HCT116 (cell line): ENCODE measurements at regions not wholly inside any gene's neighbourhood (a gene's known extent, or its start where the extent isn't known, plus 50 kb on each side); places are given as distances from the start of the nearest gene placed in this dataset.

ENCODE experiments used
- ATAC-seq: fragments of 200-7000 bp; cut with Tn5 transposase; 2 replicates; pipeline ENCODE4 v1.9.1; 2020; ENCODE audit warnings: mild to moderate bottlenecking, moderate library complexity
- BruUV-seq: library from RNA; stranded (reverse); fragments of 400-500 nt; replicated peaks from 2 replicates; lab custom pipeline; 2021; lab: Mats Ljungman, UMichigan
- CTCF ChIA-PET: fragments of 300-600 bp; sonication (Branson Sonifier 250); formaldehyde crosslinking; loops from one replicate; lab custom pipeline; 2021; ENCODE audit warnings: antibody characterized with exemption; lab: Charles Lee
- POLR2A ChIA-PET: fragments of 300-600, 350-600 bp; sonication (Branson Sonifier 250); formaldehyde crosslinking; loops from one replicate; lab custom pipeline; 2021; ENCODE audit warnings: antibody characterized with exemption; lab: Charles Lee
- RAD21 ChIA-PET, 2 experiments: fragments of 300-600 bp; sonication (Branson Sonifier 250); formaldehyde crosslinking; loops; one replicate each; lab custom pipeline; 2023; ENCODE audit warnings: low total read pairs in 2 of 2; ENCODE audit not compliant: uncharacterized antibody in 2 of 2, unreplicated experiment in 2 of 2, low non-redundant PET in 1 of 2; lab: Charles Lee
- DNase-seq: peaks from one replicate; pipeline ENCODE4 v3.0.0-alpha.2; 2010; ENCODE audit warnings: low read depth, low spot score
- H2AFZ ChIP-seq: fragments of 200-600 bp; shearing (Covaris generic), sonication (generic); 2 replicates; pipeline ENCODE4 v1.6.1; 2017; ENCODE audit warnings: low read depth, mixed run types, mixed read lengths, antibody characterized with exemption, low read length; ENCODE audit not compliant: poor library complexity, severe bottlenecking
- H3K27ac ChIP-seq: 2 replicates; pipeline ENCODE4 v1.5.1; 2012; ENCODE audit warnings: low read depth, low read length
- H3K27me3 ChIP-seq: fragments of 200-600 bp; sonication (generic); 2 replicates; pipeline ENCODE4 v1.6.1; 2016; ENCODE audit warnings: mixed run types, low read length, mixed read lengths; ENCODE audit not compliant: insufficient read depth
- H3K36me3 ChIP-seq, 2 experiments: fragments of 200-500 bp in 1 of 2; fragments of 200-600 bp in 1 of 2; sonication (Bioruptor generic) in 1 of 2; sonication (generic) in 1 of 2; 2 replicates each; pipeline versions ENCODE4 v1.5.1 to v1.6.1; 2014 to 2016; ENCODE audit warnings: low read length in 2 of 2, inconsistent platforms in 1 of 2, mixed read lengths in 1 of 2, mixed run types in 1 of 2; ENCODE audit not compliant: insufficient read depth in 2 of 2, control insufficient read depth in 1 of 2
- H3K4me1 ChIP-seq, 2 experiments: fragments of 200-600 bp in 1 of 2; sonication (generic) in 1 of 2; 2 replicates each; pipeline versions ENCODE4 v1.5.1 to v1.6.1; 2012 to 2017; ENCODE audit warnings: low read length in 2 of 2, inconsistent platforms in 1 of 2, mild to moderate bottlenecking in 1 of 2, mixed read lengths in 1 of 2, mixed run types in 1 of 2, moderate library complexity in 1 of 2; ENCODE audit not compliant: insufficient read depth in 2 of 2, control insufficient read depth in 1 of 2
- H3K4me2 ChIP-seq: fragments of 200-600 bp; sonication (generic); 2 replicates; pipeline ENCODE4 v1.6.1; 2017; ENCODE audit warnings: mixed run types, low read length, mixed read lengths
- H3K4me3 ChIP-seq, 2 experiments: fragments of 200-600 bp in 1 of 2; sonication (generic) in 1 of 2; replicated peaks in 1 of 2; 2 replicates each; pipeline ENCODE4 v1.5.1; 2011 to 2016; ENCODE audit warnings: low read length in 2 of 2, control low read depth in 1 of 2, low read depth in 1 of 2, mild to moderate bottlenecking in 1 of 2, mixed read lengths in 1 of 2, mixed run types in 1 of 2
- H3K79me2 ChIP-seq: fragments of 200-600 bp; sonication (generic); 2 replicates; pipeline ENCODE4 v1.6.1; 2017; ENCODE audit warnings: mild to moderate bottlenecking, mixed run types, low read length, moderate library complexity, mixed read lengths; ENCODE audit not compliant: insufficient read depth
- H3K9ac ChIP-seq: fragments of 200-600 bp; sonication (generic); 2 replicates; pipeline ENCODE4 v1.6.1; 2016; ENCODE audit warnings: low read length, mixed read lengths
- H3K9me2 ChIP-seq: fragments of 200-600 bp; sonication (generic), shearing (Covaris generic); 2 replicates; pipeline ENCODE4 v1.6.1; 2017; ENCODE audit warnings: mixed run types, mild to moderate bottlenecking, moderate library complexity; ENCODE audit not compliant: insufficient read depth
- H3K9me3 ChIP-seq, 2 experiments: fragments of 200-500 bp in 1 of 2; fragments of 200-600 bp in 1 of 2; sonication (Bioruptor generic) in 1 of 2; sonication (generic) in 1 of 2; 2 replicates each; pipeline ENCODE4 v1.6.1; 2014 to 2017; ENCODE audit warnings: low read length in 2 of 2, mixed read lengths in 2 of 2, inconsistent platforms in 1 of 2, low read depth in 1 of 2, mild to moderate bottlenecking in 1 of 2, mixed run types in 1 of 2, moderate library complexity in 1 of 2; ENCODE audit not compliant: control insufficient read depth in 1 of 2, insufficient read depth in 1 of 2
- H4K20me1 ChIP-seq: fragments of 200-600 bp; sonication (generic), shearing (Covaris generic); 2 replicates; pipeline ENCODE4 v1.6.1; 2017; ENCODE audit warnings: mixed run types, mild to moderate bottlenecking, moderate library complexity; ENCODE audit not compliant: insufficient read depth
- CBX3 ChIP-seq: IDR thresholded peaks from 2 replicates; pipeline ENCODE4 v1.6.1; 2012; ENCODE audit warnings: low read depth
- CTCF ChIP-seq, 3 experiments: fragments of 200-600 bp in 1 of 3; sonication (generic) in 1 of 3; IDR thresholded peaks in 2 of 3; conservative IDR thresholded peaks in 1 of 3; 2 replicates each; pipeline ENCODE4 v1.5.1; 2012 to 2017; ENCODE audit warnings: low read depth in 2 of 3, low read length in 2 of 3, antibody characterized with exemption in 1 of 3, borderline replicate concordance in 1 of 3, control low read depth in 1 of 3, mild to moderate bottlenecking in 1 of 3, mixed read lengths in 1 of 3, mixed run types in 1 of 3, moderate library complexity in 1 of 3; ENCODE audit not compliant: insufficient read depth in 1 of 3
- EGR1 ChIP-seq: IDR thresholded peaks from 2 replicates; pipeline ENCODE4 v1.6.1; 2012; ENCODE audit warnings: low read depth
- ELF1 ChIP-seq: IDR thresholded peaks from 2 replicates; pipeline ENCODE4 v1.6.1; 2012; ENCODE audit warnings: low read depth, borderline replicate concordance
- EZH2 ChIP-seq: fragments of 200-600 bp; sonication (generic); IDR thresholded peaks from 2 replicates; pipeline ENCODE4 v1.6.1; 2017; ENCODE audit warnings: antibody characterized with exemption, mixed run types
- POLR2A ChIP-seq: IDR thresholded peaks from 2 replicates; pipeline ENCODE4 v1.7.0; 2011; ENCODE audit warnings: borderline replicate concordance; ENCODE audit not compliant: insufficient read depth, insufficient read length; ENCODE audit errors: extremely low read depth
- POLR2AphosphoS5 ChIP-seq: IDR thresholded peaks from 2 replicates; pipeline ENCODE4 v1.6.1; 2011; ENCODE audit warnings: mild to moderate bottlenecking, low read depth, low read length, moderate library complexity
- REST ChIP-seq: IDR thresholded peaks from 2 replicates; pipeline ENCODE4 v1.6.1; 2012; ENCODE audit warnings: low read depth
- SIN3A ChIP-seq: IDR thresholded peaks from 2 replicates; pipeline ENCODE4 v1.6.1; 2012; ENCODE audit warnings: low read depth
- SP1 ChIP-seq: IDR thresholded peaks from 2 replicates; pipeline ENCODE4 v1.6.1; 2012; ENCODE audit warnings: low read depth
- SRF ChIP-seq: IDR thresholded peaks from 2 replicates; pipeline ENCODE4 v1.6.1; 2012; ENCODE audit warnings: low read depth
- YY1 ChIP-seq: IDR thresholded peaks from 2 replicates; pipeline ENCODE4 v1.6.1; 2011; ENCODE audit warnings: low read length, low read depth, moderate library complexity, mild to moderate bottlenecking; ENCODE audit not compliant: insufficient replicate concordance; ENCODE audit errors: extremely low read depth
- ZFX ChIP-seq: fragments of 450-650 bp; IDR thresholded peaks from 2 replicates; pipeline ENCODE4 v1.6.1; 2017
- ZNF274 ChIP-seq: fragments of 200-500 bp; sonication (Bioruptor generic); IDR thresholded peaks from 2 replicates; pipeline ENCODE4 v1.6.1; 2014; ENCODE audit warnings: mild to moderate bottlenecking, low read depth, low read length, inconsistent platforms
- intact Hi-C: fragments of 100-400 bp; cut with micrococcal nuclease; formaldehyde crosslinking; loops from 2 replicates; pipeline ENCODE4 v1.10.0; 2022
- TF ChIP-seq, protein P1 (sequence below): IDR thresholded peaks from 2 replicates; pipeline ENCODE4 v1.6.1; 2012
- TF ChIP-seq, protein P2 (sequence below): IDR thresholded peaks from 2 replicates; pipeline ENCODE4 v1.6.1; 2011; ENCODE audit warnings: mild to moderate bottlenecking, low read length, moderate library complexity; ENCODE audit not compliant: insufficient replicate concordance; ENCODE audit errors: extremely low read depth

- no TSS peak for BruUV-seq
- ChIA-PET POLR2A (no interaction called here), CTCF (no interaction called here), RAD21 (no interaction called here)
- Histone ChIP-seq H3K27ac (no peak overlapping the region), H3K9me2 (no peaks in the 10 kb centered on the region), H3K9me3 (no peaks in the 10 kb centered on the region), H3K4me2 (no peak overlapping the region), H3K27me3 (0 out of 2 replicates have a peak, but pooled peaks cover 4% of the 10 kb centered on the region), H4K20me1 (no peaks in the 10 kb centered on the region), H3K4me1 (no peaks in the 10 kb centered on the region), H3K9ac (no peak overlapping the region), H3K36me3 (no peaks in the 10 kb centered on the region), H3K4me3 (no peak overlapping the region), H2AFZ (no peak overlapping the region), H3K79me2 (no peaks in the 10 kb centered on the region)
- no peak for ATAC-seq
- intact Hi-C loops = no loop called here
- no peak for DNase-seq
- TF ChIP-seq, protein P1, sequence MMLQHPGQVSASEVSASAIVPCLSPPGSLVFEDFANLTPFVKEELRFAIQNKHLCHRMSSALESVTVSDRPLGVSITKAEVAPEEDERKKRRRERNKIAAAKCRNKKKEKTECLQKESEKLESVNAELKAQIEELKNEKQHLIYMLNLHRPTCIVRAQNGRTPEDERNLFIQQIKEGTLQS = no peak
- TF ChIP-seq POLR2AphosphoS5 (no peak), ELF1 (no peak), CTCF (IDR thresholded peaks at IDR 0.05 in 2 of 3, conservative IDR thresholded peaks at IDR 0.05 in 1 of 3; ENCODE audit: borderline replicate concordance in 1 of 3, insufficient read depth in 1 of 3, low read depth in 2 of 3, low read length in 2 of 3) (no peak), POLR2A (no peak), EZH2 (no peak), EGR1 (no peak), ZFX (no peak), YY1 (no peak), CBX3 (no peak), SIN3A (no peak), REST (no peak), SP1 (no peak), ZNF274 (no peak), SRF (no peak)
- TF ChIP-seq, protein P2, sequence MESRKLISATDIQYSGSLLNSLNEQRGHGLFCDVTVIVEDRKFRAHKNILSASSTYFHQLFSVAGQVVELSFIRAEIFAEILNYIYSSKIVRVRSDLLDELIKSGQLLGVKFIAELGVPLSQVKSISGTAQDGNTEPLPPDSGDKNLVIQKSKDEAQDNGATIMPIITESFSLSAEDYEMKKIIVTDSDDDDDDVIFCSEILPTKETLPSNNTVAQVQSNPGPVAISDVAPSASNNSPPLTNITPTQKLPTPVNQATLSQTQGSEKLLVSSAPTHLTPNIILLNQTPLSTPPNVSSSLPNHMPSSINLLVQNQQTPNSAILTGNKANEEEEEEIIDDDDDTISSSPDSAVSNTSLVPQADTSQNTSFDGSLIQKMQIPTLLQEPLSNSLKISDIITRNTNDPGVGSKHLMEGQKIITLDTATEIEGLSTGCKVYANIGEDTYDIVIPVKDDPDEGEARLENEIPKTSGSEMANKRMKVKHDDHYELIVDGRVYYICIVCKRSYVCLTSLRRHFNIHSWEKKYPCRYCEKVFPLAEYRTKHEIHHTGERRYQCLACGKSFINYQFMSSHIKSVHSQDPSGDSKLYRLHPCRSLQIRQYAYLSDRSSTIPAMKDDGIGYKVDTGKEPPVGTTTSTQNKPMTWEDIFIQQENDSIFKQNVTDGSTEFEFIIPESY = no peak
These were observed 293.4 kb upstream of the RNF32 start for GRCh38 chr7:156347132-156347531.
